H1 (cell line): ENCODE measurements at regions not wholly inside any gene's neighbourhood (a gene's known extent, or its start where the extent isn't known, plus 50 kb on each side); places are given as distances from the start of the nearest gene placed in this dataset.

Experiments
- CTCF ChIA-PET: fragments of 300-600 bp; sonication (Branson Sonifier 250); formaldehyde crosslinking; loops from one replicate; lab custom pipeline; 2021; ENCODE audit not compliant: partially characterized antibody; lab: Charles Lee
- POLR2A ChIA-PET: fragments of 300-600 bp; sonication (Branson Sonifier 250); formaldehyde crosslinking; loops from one replicate; lab custom pipeline; 2021; ENCODE audit warnings: inconsistent platforms; ENCODE audit not compliant: partially characterized antibody; lab: Charles Lee
- DNase-seq, 2 experiments: peaks; one replicate each; pipeline versions ENCODE4 v3.0.0 to v3.0.0-alpha.2; 2010 to 2022; ENCODE audit warnings: low spot score in 2 of 2, low read depth in 1 of 2, mixed read lengths in 1 of 2
- FAIRE-seq: peaks from 2 replicates; lab custom pipeline; 2011; peaks lifted over from hg19 to GRCh38; lab: Jason Lieb, UNC
- H2AFZ ChIP-seq: 2 replicates; pipeline ENCODE4 v1.8.1; 2012; ENCODE audit warnings: low read length, inconsistent platforms
- H2AK5ac ChIP-seq: 2 replicates; pipeline ENCODE4 v1.6.1; 2013; ENCODE audit warnings: low read depth, low read length
- H2BK120ac ChIP-seq: replicated peaks from 2 replicates; pipeline ENCODE3; 2013; ENCODE audit warnings: low read depth, low read length, inconsistent platforms
- H2BK12ac ChIP-seq: 2 replicates; pipeline ENCODE4 v1.6.1; 2013; ENCODE audit warnings: low read depth, low read length
- H2BK15ac ChIP-seq: 2 replicates; pipeline ENCODE4 v1.6.1; 2013; ENCODE audit warnings: low read length
- H2BK20ac ChIP-seq: 2 replicates; pipeline ENCODE4 v1.6.1; 2013; ENCODE audit warnings: low read length
- H2BK5ac ChIP-seq: 2 replicates; pipeline ENCODE4 v1.6.1; 2013; ENCODE audit warnings: low read depth, low read length
- H3K14ac ChIP-seq: 2 replicates; pipeline ENCODE4 v1.6.1; 2013; ENCODE audit warnings: inconsistent platforms; ENCODE audit not compliant: insufficient read length
- H3K18ac ChIP-seq: 2 replicates; pipeline ENCODE4 v1.6.1; 2013; ENCODE audit warnings: low read length; ENCODE audit errors: extremely low read depth
- H3K23ac ChIP-seq: 2 replicates; pipeline ENCODE4 v1.6.1; 2013; ENCODE audit warnings: inconsistent platforms; ENCODE audit not compliant: insufficient read length
- H3K23me2 ChIP-seq: 2 replicates; pipeline ENCODE4 v1.6.1; 2013; ENCODE audit warnings: low read depth, low read length
- H3K27ac ChIP-seq: 2 replicates; pipeline ENCODE4 v1.6.1; 2011; ENCODE audit warnings: low read depth, low read length, inconsistent platforms
- H3K27me3 ChIP-seq, 4 experiments: replicated peaks in 1 of 4; 1 replicate in 1 of 4; 2 replicates in 3 of 4; pipeline versions ENCODE4 v1.6.1 to v1.8.1; 2011 to 2013; ENCODE audit warnings: low read length in 3 of 4, mild to moderate bottlenecking in 3 of 4, inconsistent platforms in 2 of 4, mixed read lengths in 2 of 4, moderate library complexity in 1 of 4; ENCODE audit not compliant: control insufficient read depth in 3 of 4, insufficient read depth in 3 of 4; ENCODE audit errors: extremely low read depth in 1 of 4
- H3K36me3 ChIP-seq, 4 experiments: 2 replicates each; pipeline versions ENCODE4 v1.6.1 to v1.8.1; 2011 to 2013; ENCODE audit warnings: mild to moderate bottlenecking in 4 of 4, low read length in 3 of 4, moderate library complexity in 2 of 4, control low read depth in 1 of 4, inconsistent platforms in 1 of 4; ENCODE audit not compliant: insufficient read depth in 4 of 4, control insufficient read depth in 2 of 4
- H3K4ac ChIP-seq: replicated peaks from 2 replicates; pipeline ENCODE3; 2013; ENCODE audit warnings: low read length, low read depth, mixed read lengths, inconsistent platforms; ENCODE audit not compliant: insufficient read length
- H3K4me1 ChIP-seq, 4 experiments: replicated peaks in 1 of 4; 1 replicate in 1 of 4; 2 replicates in 3 of 4; pipeline versions ENCODE4 v1.6.1 to v1.8.1; 2011 to 2013; ENCODE audit warnings: low read length in 3 of 4, inconsistent platforms in 2 of 4, mixed read lengths in 1 of 4; ENCODE audit not compliant: insufficient read depth in 4 of 4, control insufficient read depth in 3 of 4
- H3K4me2 ChIP-seq, 2 experiments: 2 replicates each; pipeline versions ENCODE4 v1.6.1 to v1.8.1; 2011 to 2013; ENCODE audit warnings: low read depth in 2 of 2, low read length in 2 of 2, control low read depth in 1 of 2, inconsistent platforms in 1 of 2, mild to moderate bottlenecking in 1 of 2; ENCODE audit not compliant: insufficient read depth in 1 of 2
- H3K4me3 ChIP-seq, 4 experiments: fragments of 200-600, 300-600 bp in 1 of 4; sonication (generic), shearing (Covaris generic), sonication (Bioruptor Twin) in 1 of 4; 2 replicates each; pipeline versions ENCODE4 v1.5.1 to v1.8.1; 2011 to 2016; ENCODE audit warnings: low read length in 4 of 4, low read depth in 3 of 4, control low read depth in 2 of 4, inconsistent platforms in 2 of 4, mild to moderate bottlenecking in 2 of 4, mixed read lengths in 1 of 4, moderate library complexity in 1 of 4; ENCODE audit not compliant: insufficient read depth in 2 of 4; ENCODE audit errors: extremely low read depth in 1 of 4
- H3K56ac ChIP-seq: replicated peaks from 2 replicates; pipeline ENCODE3; 2013; ENCODE audit warnings: low read depth, mild to moderate bottlenecking, mixed read lengths, low read length, inconsistent platforms; ENCODE audit not compliant: insufficient read length
- H3K79me1 ChIP-seq: 2 replicates; pipeline ENCODE4 v1.6.1; 2013; ENCODE audit warnings: low read depth, low read length, control low read depth
- H3K79me2 ChIP-seq, 2 experiments: 2 replicates each; pipeline versions ENCODE4 v1.6.1 to v1.8.1; 2012 to 2013; ENCODE audit warnings: low read length in 2 of 2, mild to moderate bottlenecking in 2 of 2, inconsistent platforms in 1 of 2; ENCODE audit not compliant: insufficient read depth in 2 of 2, control insufficient read depth in 1 of 2
- H3K9ac ChIP-seq, 4 experiments: replicated peaks in 1 of 4; 1 replicate in 1 of 4; 2 replicates in 3 of 4; pipeline versions ENCODE4 v1.6.1 to v1.8.1; 2011 to 2013; ENCODE audit warnings: low read depth in 3 of 4, low read length in 3 of 4, control low read depth in 2 of 4, mild to moderate bottlenecking in 2 of 4, moderate library complexity in 2 of 4, inconsistent platforms in 1 of 4; ENCODE audit errors: extremely low read depth in 1 of 4
- H3K9me3 ChIP-seq, 2 experiments: 2 replicates each; pipeline versions ENCODE4 v1.6.1 to v1.8.1; 2012 to 2013; ENCODE audit warnings: mild to moderate bottlenecking in 2 of 2, moderate library complexity in 2 of 2, control low read depth in 1 of 2, inconsistent platforms in 1 of 2, low read depth in 1 of 2, low read length in 1 of 2, mixed read lengths in 1 of 2; ENCODE audit not compliant: insufficient read depth in 2 of 2
- H4K20me1 ChIP-seq, 2 experiments: replicated peaks in 1 of 2; 2 replicates each; pipeline versions ENCODE3 to v1.8.1; 2011 to 2013; ENCODE audit warnings: inconsistent platforms in 2 of 2, low read length in 2 of 2, mild to moderate bottlenecking in 1 of 2; ENCODE audit not compliant: insufficient read depth in 2 of 2, control insufficient read depth in 1 of 2
- H4K5ac ChIP-seq: 2 replicates; pipeline ENCODE4 v1.6.1; 2013; ENCODE audit warnings: low read length, low read depth, mixed read lengths, inconsistent platforms; ENCODE audit not compliant: insufficient read length
- H4K8ac ChIP-seq: 2 replicates; pipeline ENCODE4 v1.8.0; 2013; ENCODE audit warnings: mild to moderate bottlenecking, moderate library complexity, low read length, inconsistent platforms; ENCODE audit not compliant: insufficient read depth; ENCODE audit errors: extremely low read depth
- H4K91ac ChIP-seq: replicated peaks from 2 replicates; pipeline ENCODE3; 2013; ENCODE audit warnings: low read length, mixed read lengths, inconsistent platforms; ENCODE audit not compliant: insufficient read length
- BACH1 ChIP-seq: IDR thresholded peaks from 2 replicates; pipeline ENCODE4 v1.6.1; 2012; ENCODE audit warnings: low read length, improper control_type of control experiment
- EP300 ChIP-seq, 2 experiments: IDR thresholded peaks; 1 replicate in 1 of 2; 2 replicates in 1 of 2; pipeline ENCODE4 v1.6.1; 2011 to 2012; ENCODE audit warnings: low read depth in 2 of 2, low read length in 2 of 2, mild to moderate bottlenecking in 2 of 2, borderline replicate concordance in 1 of 2, inconsistent platforms in 1 of 2, moderate library complexity in 1 of 2
- EZH2 ChIP-seq: fragments of 200-600 bp; sonication (generic); IDR thresholded peaks from 2 replicates; pipeline ENCODE4 v1.7.1; 2012; ENCODE audit warnings: low read depth, mild to moderate bottlenecking, moderate library complexity, low read length, inconsistent platforms; ENCODE audit not compliant: severe bottlenecking
- NANOG ChIP-seq: IDR thresholded peaks from 2 replicates; pipeline ENCODE4 v1.6.1; 2011; ENCODE audit warnings: low read length, low read depth, mild to moderate bottlenecking, inconsistent platforms; ENCODE audit not compliant: insufficient read depth, poor library complexity, severe bottlenecking
- SIRT6 ChIP-seq: IDR thresholded peaks from one replicate; pipeline ENCODE4 v1.7.1; 2012; ENCODE audit warnings: low read length, inconsistent platforms
- SP4 ChIP-seq: IDR thresholded peaks from 2 replicates; pipeline ENCODE4 v1.6.1; 2012; ENCODE audit warnings: low read length, inconsistent platforms
- USF2 ChIP-seq: IDR thresholded peaks from 2 replicates; pipeline ENCODE4 v1.6.1; 2011; ENCODE audit warnings: low read length, improper control_type of control experiment
- WGBS, 2 experiments: shearing (Covaris generic) in 1 of 2; methylation state at CpG; one replicate each; pipeline versions ENCODE4 v1.1.6 to v1.1.7; 2013 to 2015; ENCODE audit warnings: low lambda C conversion rate in 2 of 2, mixed read lengths in 2 of 2, inconsistent platforms in 1 of 2, low coverage in 1 of 2, missing lambda C conversion rate in 1 of 2; ENCODE audit not compliant: insufficient replicate concordance in 2 of 2, insufficient coverage in 1 of 2, insufficient read length in 1 of 2; ENCODE audit errors: extremely low coverage in 1 of 2, missing lambda C conversion rate in 1 of 2; 5-methylcytosine and 5-hydroxymethylcytosine counted together

- no peak overlapping the region for H2BK120ac ChIP-seq
- DNase-seq, result no peak
- WGBS, 2 experiments, result 87% methylated on average over 7 of the region's 7 CpGs; no CpG with 5 or more reads in 1 of the 2 experiments
Observed at GRCh38 chr14:104359969-104360442, 219.6 kb upstream of the C14orf180 start.

More at GRCh38 chr14:104359969-104360442, 219.6 kb upstream of the C14orf180 start:
- H2BK15ac ChIP-seq, result no peak overlapping the region
- no peaks in the 10 kb centered on the region for H3K79me1 ChIP-seq
- H3K14ac ChIP-seq, result no peak overlapping the region
- no peaks in the 10 kb centered on the region for H4K20me1 ChIP-seq
- H3K79me2 ChIP-seq, result no peaks in the 10 kb centered on the region
- no peaks in the 10 kb centered on the region for H3K27me3 ChIP-seq
- H4K5ac ChIP-seq, result no peak overlapping the region
- no peak overlapping the region for H3K18ac ChIP-seq
- H3K23me2 ChIP-seq, result no peaks in the 10 kb centered on the region
- H3K56ac ChIP-seq, result no peak overlapping the region
- POLR2A ChIA-PET, result interaction anchor here (0.6 kb wide), 1 partner anchor 161 kb away, joined by 3 read pairs; no protein-coding TSS in a partner anchor
- H3K36me3 ChIP-seq, result no peaks in the 10 kb centered on the region
- no peak overlapping the region for H2AFZ ChIP-seq
- H3K4me3 ChIP-seq, result no peak overlapping the region
- no peak overlapping the region; the same call in 1 of the 2 replicates for H2AK5ac ChIP-seq
- no peaks in the 10 kb centered on the region for H3K4me1 ChIP-seq
- H2BK5ac ChIP-seq, result no peak overlapping the region
- H2BK20ac ChIP-seq, result no peak overlapping the region
- no peak overlapping the region for H3K4ac ChIP-seq
- H3K27ac ChIP-seq, result no peak overlapping the region
- no peak overlapping the region for H4K8ac ChIP-seq
- H3K9me3 ChIP-seq, result no peaks in the 10 kb centered on the region
- no peak for TF ChIP-seq USF2
- no peak for TF ChIP-seq SP4
- TF ChIP-seq EP300 (IDR thresholded peaks at IDR 0.05; ENCODE audit: borderline replicate concordance in 1 of 2, low read depth in 2 of 2, low read length in 2 of 2), result no peak
- no peak for TF ChIP-seq NANOG
- no peak for TF ChIP-seq SIRT6
- no peak for TF ChIP-seq BACH1
- no peak for TF ChIP-seq EZH2
- TF ChIP-seq, all 59 proteins: peak for 0
- Histone ChIP-seq H3K9ac (no peak overlapping the region), H3K4me2 (no peak overlapping the region), H3K23ac (no peak overlapping the region), H2BK12ac (no peak overlapping the region), H4K91ac (no peak overlapping the region)
- CTCF ChIA-PET, result interaction anchor here (1.0 to 2.0 kb wide), 9 partner anchors 9 to 1109 kb away, joined by 3 to 13 read pairs (median 4); no protein-coding TSS in a partner anchor
- FAIRE-seq, result no peak
